ENCODE measurements at regions not wholly inside any gene's neighbourhood (a gene's known extent, or its start where the extent isn't known, plus 50 kb on each side); places are given as distances from the start of the nearest gene placed in this dataset.

DNA sequence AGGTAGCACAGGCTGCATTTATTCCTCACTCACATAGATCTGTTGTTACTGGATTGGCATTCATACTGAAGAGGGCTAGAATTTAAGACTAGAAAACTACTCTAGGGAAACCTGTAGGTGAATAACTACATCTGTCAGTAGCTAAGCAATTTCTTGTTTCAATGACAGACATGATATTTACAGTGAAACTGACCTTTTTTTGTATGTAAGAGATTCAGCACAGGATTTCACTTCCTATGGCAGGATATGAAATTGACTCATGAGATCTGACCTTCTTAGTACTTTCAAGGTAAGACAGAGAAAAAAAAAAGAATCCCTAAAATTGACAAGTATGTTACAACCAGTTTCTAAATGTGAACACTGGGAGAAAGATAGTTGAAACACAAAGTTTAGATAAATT is 189.8 kb upstream of the SLC16A7 start:
- TF ChIP-seq, protein P1, sequence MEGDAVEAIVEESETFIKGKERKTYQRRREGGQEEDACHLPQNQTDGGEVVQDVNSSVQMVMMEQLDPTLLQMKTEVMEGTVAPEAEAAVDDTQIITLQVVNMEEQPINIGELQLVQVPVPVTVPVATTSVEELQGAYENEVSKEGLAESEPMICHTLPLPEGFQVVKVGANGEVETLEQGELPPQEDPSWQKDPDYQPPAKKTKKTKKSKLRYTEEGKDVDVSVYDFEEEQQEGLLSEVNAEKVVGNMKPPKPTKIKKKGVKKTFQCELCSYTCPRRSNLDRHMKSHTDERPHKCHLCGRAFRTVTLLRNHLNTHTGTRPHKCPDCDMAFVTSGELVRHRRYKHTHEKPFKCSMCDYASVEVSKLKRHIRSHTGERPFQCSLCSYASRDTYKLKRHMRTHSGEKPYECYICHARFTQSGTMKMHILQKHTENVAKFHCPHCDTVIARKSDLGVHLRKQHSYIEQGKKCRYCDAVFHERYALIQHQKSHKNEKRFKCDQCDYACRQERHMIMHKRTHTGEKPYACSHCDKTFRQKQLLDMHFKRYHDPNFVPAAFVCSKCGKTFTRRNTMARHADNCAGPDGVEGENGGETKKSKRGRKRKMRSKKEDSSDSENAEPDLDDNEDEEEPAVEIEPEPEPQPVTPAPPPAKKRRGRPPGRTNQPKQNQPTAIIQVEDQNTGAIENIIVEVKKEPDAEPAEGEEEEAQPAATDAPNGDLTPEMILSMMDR (IDR thresholded peaks at IDR 0.05): no peak
- no peak for TF ChIP-seq POLR2A (IDR thresholded peaks at IDR 0.05)

All from esophagus squamous epithelium (tissue), 4 donors.